IPS-18c (cell line): ENCODE measurements at regions not wholly inside any gene's neighbourhood (a gene's known extent, or its start where the extent isn't known, plus 50 kb on each side); places are given as distances from the start of the nearest gene placed in this dataset.

Experiments used
- H3K4me3 ChIP-seq: 2 replicates; pipeline ENCODE4 v1.7.0; 2013; ENCODE audit warnings: low read depth, mild to moderate bottlenecking, low read length, moderate library complexity; ENCODE audit not compliant: insufficient read depth
- H3K9me3 ChIP-seq: one replicate; pipeline ENCODE4 v1.6.1; 2013; ENCODE audit warnings: mild to moderate bottlenecking, low read length, moderate library complexity; ENCODE audit not compliant: control insufficient read depth, insufficient read depth

DNA sequence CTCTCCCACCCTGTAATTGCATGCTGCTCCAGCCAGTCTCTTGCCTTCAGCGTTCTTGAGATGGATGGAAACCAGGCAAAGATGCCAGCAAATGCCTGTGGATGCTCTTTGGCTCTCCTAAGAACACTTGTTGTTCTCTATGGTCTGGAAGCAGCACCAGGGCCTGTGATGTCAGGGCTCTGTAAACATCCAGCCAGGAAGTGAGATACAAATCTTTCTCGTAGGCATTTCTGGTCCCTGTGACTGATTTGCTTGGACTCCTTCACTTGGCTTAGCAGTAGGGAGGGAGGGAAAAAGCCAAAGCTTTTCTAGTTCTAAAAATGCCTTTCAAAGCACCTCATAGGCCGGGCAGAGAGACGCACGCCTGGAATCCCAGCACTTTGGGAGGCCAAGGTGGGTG lies 201.3 kb downstream of the REEP3 start:
- Histone ChIP-seq H3K9me3 (no peaks in the 10 kb centered on the region), H3K4me3 (no peak overlapping the region)

DNA sequence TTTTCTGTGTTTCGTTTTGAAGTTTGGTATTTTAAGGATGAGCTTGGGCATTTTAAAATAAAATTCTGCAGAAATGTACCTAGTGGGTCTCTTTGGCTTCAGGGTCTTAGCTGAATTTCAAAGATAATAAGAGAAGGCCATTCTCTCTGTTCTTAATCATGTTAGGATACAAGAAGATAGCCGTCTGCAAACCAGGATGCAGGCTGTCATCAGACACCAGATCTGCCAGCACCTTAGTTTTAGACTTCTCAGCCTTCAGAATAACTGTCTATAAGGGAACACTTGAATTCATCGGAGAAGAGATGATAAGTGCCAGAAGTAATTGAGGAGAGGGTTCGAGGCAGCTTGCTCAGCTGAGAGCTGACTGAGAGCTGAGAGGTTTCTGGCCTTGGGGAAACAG lies 202.1 kb downstream of the REEP3 start:
- no peaks in the 10 kb centered on the region for H3K9me3 ChIP-seq
- H3K4me3 ChIP-seq = no peak overlapping the region

DNA sequence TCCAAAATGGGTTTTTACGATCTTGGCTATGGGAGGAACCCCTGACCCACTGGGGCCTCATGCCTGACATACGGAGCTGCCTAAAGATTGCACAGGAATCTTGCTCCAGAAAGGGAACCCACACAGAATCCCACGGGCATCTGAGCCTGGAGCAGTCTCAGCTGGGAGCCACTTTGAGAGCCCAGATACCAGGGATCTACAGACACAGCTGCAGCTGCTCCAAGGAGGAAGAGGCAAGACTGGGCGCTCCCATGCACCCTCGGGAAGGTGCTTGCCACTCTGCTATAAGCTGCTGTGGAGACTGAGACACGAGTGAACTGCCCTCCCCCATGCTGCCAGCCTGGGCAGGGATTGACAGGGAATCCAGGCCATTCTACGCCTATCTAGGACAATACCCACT lies 202.5 kb downstream of the REEP3 start:
- Histone ChIP-seq H3K4me3 (no peak overlapping the region), H3K9me3 (no peaks in the 10 kb centered on the region)

DNA sequence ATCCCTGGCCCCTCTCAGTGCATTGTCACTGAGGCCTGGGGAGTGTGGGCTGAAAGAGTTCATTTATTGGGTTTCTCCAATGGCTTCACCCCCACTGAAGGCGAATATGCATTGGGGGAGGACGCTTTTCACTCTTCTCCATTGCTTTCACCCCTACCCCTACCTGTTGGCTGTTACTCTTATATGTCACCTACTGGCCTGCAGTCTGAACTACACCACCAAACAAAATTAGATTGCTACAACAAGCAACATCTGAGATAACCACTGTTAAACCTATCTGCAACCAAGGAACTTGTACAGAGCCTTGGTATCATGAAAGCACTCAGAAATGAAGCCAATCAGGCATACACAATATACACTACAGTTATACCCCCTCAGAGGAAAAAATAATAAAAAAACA lies 203.7 kb downstream of the REEP3 start:
- H3K9me3 ChIP-seq = no peaks in the 10 kb centered on the region
- H3K4me3 ChIP-seq = no peak overlapping the region

GRCh38 chr10:63726867-63727266 lies 205.7 kb downstream of the REEP3 start:
- no peaks in the 10 kb centered on the region for H3K9me3 ChIP-seq
- no peak overlapping the region for H3K4me3 ChIP-seq

GRCh38 chr10:63727636-63728035 lies 206.4 kb downstream of the REEP3 start:
- Histone ChIP-seq H3K4me3 (no peak overlapping the region), H3K9me3 (no peaks in the 10 kb centered on the region)

GRCh38 chr10:63735305-63735704 lies 214.1 kb downstream of the REEP3 start:
- Histone ChIP-seq H3K9me3 (no peaks in the 10 kb centered on the region), H3K4me3 (no peak overlapping the region)

- no peak overlapping the region for H3K4me3 ChIP-seq
- no peaks in the 10 kb centered on the region for H3K9me3 ChIP-seq
Measured at GRCh38 chr10:63738410-63738809, 217.2 kb downstream of the REEP3 start.

- Histone ChIP-seq H3K9me3 (no peaks in the 10 kb centered on the region), H3K4me3 (no peak overlapping the region)
Measured at GRCh38 chr10:63744060-63744941, 223.1 kb downstream of the REEP3 start.

DNA sequence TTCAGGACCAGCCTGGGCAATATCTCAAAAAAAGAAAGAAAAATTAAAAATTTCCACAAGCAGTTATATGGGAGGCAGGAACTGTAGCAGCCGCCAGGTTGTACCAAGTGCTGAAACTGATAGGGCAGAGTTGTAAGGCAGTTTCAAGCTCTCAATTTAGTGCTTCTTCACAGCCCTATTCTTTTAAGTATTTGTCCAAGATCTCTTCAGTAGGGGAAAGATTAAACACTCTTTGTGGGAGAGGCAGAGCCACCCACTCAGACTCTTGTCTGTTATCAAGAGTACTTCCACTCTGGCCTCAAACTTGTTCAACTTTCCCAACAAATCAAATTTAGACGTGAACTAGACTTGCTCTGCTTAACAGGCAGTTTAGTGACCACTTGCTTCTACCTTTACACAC lies 228.7 kb downstream of the REEP3 start:
- H3K9me3 ChIP-seq = no peaks in the 10 kb centered on the region

DNA sequence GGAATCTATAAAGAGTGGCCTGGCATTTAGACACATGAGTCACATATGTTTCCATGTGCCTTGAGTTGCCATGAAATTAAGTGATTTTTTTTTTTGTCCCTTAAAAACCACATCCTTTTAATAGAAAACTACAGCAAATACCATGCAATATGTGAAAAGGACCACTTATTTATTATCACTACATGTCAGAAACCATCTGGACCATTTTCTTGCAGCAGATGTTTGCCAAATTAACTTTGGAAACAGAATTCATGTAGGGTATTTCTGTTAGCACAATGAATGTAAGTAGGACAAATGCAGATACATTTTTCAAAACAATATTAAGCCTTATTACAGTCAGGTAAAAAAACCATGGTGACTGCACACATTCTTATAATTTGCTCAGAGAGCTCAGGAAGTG lies 230.6 kb downstream of the REEP3 start:
- H3K9me3 ChIP-seq = no peaks in the 10 kb centered on the region
- no peak overlapping the region for H3K4me3 ChIP-seq

More for the DNA sequence above, 228.7 kb downstream of the REEP3 start:
- H3K4me3 ChIP-seq = no peak overlapping the region

DNA sequence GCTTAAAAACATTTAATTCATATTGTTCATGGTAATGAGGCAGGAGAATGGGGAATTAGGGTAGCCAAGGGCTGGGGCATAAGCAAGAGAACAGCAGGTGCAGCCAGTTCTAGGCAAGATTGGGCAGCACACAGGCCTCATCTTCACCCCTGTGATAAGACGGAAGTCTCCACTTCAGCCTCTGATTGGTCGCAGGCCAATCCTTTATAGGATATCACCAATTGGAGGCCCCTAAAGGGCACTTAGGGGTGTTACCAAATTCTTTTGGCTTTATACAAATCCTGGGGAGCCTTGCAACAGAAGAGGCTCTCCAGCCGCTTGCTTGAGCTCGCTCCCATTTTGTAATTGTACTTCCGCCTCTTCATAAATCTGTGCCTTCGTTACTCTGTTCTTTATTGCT lies 231.1 kb downstream of the REEP3 start:
- Histone ChIP-seq H3K4me3 (no peak overlapping the region), H3K9me3 (no peaks in the 10 kb centered on the region)

DNA sequence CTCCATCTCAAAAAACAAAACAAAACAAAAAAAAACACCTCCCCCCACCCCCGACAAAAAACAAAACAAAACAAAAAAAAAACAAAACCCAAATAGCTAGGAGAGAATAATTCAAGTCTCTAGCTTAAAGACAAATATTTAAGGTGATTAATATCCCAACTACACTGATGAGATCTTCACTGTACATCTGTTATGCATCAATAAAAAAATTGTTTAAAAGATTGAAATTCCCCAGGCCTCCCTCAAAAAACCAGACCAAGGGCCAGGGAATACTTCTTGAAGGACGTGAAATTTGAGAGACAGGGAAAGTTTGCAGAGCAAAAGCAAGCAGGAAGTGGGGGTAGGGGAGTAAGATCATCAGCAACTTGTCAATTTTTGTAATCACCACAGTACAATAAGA lies 232.6 kb downstream of the REEP3 start:
- Histone ChIP-seq H3K4me3 (no peak overlapping the region), H3K9me3 (no peaks in the 10 kb centered on the region)

DNA sequence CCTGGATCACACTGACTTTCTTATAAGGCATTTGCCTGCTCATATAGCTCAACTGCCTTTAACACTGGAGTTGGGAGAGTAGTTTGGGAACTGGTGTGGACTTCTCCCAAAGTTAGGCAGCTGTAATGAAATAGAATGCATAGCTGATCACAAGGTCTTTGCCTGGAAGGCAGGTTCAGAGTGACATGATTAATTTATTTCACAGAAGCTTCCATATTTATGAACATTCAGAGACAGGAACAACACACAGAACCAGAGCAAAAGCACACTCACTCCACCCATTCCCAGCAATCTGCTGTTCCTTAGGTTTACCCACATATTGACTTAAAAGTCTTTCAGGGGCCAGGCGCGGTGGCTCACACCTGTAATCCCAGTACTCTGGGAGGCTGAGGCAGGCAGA lies 234.2 kb downstream of the REEP3 start:
- H3K4me3 ChIP-seq = no peak overlapping the region
- H3K9me3 ChIP-seq = no peaks in the 10 kb centered on the region

DNA sequence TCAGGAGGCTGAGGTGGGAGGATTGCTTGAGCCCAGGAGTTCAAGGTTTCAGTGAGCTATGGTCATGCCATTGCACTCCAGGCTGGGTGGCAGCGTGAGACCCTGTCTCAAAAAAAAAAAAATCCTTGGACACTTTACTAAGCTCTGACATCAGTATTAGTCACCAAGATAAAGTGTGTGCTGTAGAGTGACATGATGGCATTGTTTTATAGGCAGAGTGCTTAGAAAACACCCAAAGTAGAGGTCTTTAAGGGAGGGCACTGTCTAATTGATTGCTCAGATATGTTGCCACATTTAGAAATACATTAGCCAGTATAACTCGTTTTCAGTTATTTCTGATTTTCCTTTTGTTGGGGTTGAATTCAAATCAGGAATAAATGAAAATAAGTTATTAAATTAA lies 235.9 kb downstream of the REEP3 start:
- Histone ChIP-seq H3K9me3 (no peaks in the 10 kb centered on the region), H3K4me3 (no peak overlapping the region)

DNA sequence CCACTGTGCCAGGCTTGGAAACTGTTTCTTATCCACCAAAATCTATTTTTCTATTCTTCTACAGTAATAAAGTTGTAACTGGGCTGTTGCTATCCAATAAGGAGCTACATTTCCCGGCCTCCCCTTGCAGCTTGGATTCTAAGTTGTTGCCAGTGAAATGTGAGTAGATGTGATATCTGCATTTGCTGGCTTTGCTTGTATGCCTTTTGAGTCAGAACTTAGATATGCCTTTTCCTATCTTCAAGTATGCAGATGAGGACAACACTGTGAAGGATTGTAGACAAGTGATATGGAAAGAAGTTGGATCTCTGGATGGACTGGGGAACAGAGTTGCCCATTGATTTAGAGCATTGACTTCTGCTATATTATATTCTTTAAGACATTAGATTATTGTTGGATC lies 236.9 kb downstream of the REEP3 start:
- H3K9me3 ChIP-seq = no peaks in the 10 kb centered on the region
- H3K4me3 ChIP-seq = no peak overlapping the region

DNA sequence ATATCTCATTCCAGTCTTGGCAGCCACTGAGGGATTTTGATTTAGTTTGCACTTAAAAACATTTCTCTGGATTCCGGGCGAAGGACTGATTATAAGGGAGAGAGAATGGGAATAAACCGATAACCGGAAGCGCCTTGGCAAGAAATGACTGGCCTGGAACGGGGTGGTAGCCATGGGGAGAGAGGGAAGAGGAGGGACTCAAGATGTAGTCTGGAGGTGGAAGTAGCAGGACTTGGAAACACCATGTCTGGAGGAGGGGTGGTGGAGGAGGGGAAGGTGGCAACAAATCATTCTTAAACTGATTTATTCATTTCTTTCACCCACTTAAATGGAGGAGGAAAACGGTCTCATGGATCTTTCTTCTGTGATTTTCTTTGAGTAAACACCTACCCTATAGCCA lies 238.1 kb downstream of the REEP3 start:
- no peak overlapping the region for H3K4me3 ChIP-seq
- no peaks in the 10 kb centered on the region for H3K9me3 ChIP-seq

DNA sequence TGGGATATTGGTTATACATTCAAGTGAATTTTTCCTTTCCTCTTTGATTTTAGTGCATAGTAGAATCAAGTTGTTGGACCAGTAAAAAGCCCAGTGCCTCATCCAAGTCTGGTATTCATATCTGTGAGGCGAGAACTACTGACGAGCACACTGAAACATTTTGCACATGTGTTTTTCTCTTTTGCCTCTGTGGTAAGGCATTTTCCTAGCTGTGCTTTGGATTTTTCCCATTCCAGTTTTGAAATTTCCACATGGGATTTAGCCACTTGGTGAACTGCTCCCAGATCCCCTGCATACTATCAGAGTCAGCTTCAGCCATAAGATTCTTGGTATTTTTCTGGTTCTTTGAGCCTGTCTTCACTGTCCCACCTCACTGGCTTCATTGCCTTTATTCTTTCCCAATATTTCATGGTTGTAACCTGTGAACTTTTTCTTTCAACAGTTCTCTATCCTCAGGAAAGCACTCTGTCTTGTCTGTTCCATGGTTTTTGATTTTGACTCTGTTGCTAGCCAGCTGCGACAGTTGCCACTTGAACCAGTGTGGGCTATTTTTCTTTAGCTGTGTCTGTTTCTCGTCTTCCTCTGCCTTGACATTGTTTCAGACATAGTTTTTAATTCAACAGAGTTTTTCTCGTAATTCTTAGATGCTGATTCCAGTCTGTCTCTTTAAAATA lies 239.0 kb downstream of the REEP3 start:
- Histone ChIP-seq H3K4me3 (no peak overlapping the region), H3K9me3 (no peaks in the 10 kb centered on the region)

DNA sequence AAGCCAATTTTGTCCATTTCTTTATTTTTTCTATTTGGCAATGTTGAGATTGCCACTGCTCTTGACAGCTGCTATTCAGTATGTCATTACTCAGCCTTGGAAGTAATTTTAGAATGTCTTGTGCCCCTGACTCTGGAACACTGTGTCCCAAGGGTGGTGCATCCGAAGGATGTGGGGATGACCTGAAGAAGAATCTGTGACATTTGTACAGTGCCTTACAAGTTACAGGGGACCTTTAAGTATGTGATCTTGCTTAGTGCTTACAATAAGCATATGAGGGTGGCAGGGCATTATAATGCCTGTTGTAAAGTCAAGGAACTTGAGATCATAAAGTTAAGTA lies 239.5 kb downstream of the REEP3 start:
- H3K4me3 ChIP-seq = no peak overlapping the region
- no peaks in the 10 kb centered on the region for H3K9me3 ChIP-seq
